OCI-LY7 (cell line): ENCODE measurements at regions not wholly inside any gene's neighbourhood (a gene's known extent, or its start where the extent isn't known, plus 50 kb on each side); places are given as distances from the start of the nearest gene placed in this dataset.

Experiments used
- CTCF ChIP-seq: fragments of 200-600 bp; sonication (generic); conservative IDR thresholded peaks from 2 replicates; pipeline ENCODE4 v1.5.1; 2014; ENCODE audit warnings: mild to moderate bottlenecking, antibody characterized with exemption, low read length, moderate library complexity, mixed read lengths
- EZH2phosphoT487 ChIP-seq: fragments of 200-600 bp; sonication (generic); IDR thresholded peaks from 2 replicates; pipeline ENCODE4 v1.6.1; 2018; ENCODE audit warnings: low read depth, borderline replicate concordance, mild to moderate bottlenecking, mixed run types, antibody characterized with exemption, low read length, moderate library complexity, mixed read lengths

GRCh38 chr2:56615760-56616159 is 432.0 kb downstream of the CCDC85A start:
- TF ChIP-seq CTCF (no peak), EZH2phosphoT487 (no peak)
